ENCODE measurements at regions not wholly inside any gene's neighbourhood (a gene's known extent, or its start where the extent isn't known, plus 50 kb on each side); places are given as distances from the start of the nearest gene placed in this dataset.

DNA sequence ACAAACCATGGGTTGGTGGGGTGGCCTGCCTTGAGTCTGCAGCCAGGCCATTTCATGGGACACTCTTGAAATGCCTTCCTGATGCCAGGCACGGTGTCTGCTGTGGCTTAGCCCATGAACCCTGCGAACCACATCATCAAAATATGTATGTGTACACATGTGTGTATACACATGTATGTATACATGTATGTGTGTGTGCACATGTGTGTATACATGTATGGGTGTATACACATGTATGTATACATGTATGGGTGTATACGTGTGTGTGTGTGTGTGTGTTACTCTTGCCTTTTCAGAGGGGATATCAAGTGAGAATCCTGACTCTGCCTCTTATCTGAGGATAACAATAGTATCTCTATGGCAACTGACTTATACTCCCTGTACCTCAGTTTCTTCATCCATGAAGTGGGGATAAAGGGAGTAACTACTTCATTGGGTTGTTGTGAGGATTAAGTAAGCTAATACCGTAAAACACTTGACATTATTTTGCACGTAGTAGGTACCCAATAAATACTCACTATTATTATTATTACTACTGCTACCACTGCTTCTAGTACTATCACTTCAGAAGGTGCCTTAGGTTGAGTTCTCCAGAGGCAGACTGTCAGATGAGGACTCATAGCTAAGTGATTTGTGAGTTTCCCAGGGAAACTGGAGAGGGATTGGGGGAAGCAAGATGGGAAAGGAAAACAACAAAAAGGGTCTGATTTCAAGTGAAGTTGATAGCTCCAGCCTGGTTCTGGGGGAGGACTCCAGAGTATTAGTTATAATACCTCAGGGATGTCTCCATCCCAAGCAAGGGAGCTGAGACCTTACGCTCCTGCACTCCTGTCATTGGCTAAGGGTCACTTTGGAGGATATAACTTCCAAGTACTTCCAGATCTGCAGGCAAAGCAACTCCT is 110.5 kb downstream of the VEGFA start:
- no peaks in the 10 kb centered on the region for H3K4me1 ChIP-seq (ENCODE audit: control insufficient read depth in 1 of 2, insufficient read depth in 1 of 2, low read depth in 1 of 2, low read length in 1 of 2)
- no peak overlapping the region for H3K27ac ChIP-seq
- H3K36me3 ChIP-seq = no peaks in the 10 kb centered on the region
- TF ChIP-seq, protein P1, sequence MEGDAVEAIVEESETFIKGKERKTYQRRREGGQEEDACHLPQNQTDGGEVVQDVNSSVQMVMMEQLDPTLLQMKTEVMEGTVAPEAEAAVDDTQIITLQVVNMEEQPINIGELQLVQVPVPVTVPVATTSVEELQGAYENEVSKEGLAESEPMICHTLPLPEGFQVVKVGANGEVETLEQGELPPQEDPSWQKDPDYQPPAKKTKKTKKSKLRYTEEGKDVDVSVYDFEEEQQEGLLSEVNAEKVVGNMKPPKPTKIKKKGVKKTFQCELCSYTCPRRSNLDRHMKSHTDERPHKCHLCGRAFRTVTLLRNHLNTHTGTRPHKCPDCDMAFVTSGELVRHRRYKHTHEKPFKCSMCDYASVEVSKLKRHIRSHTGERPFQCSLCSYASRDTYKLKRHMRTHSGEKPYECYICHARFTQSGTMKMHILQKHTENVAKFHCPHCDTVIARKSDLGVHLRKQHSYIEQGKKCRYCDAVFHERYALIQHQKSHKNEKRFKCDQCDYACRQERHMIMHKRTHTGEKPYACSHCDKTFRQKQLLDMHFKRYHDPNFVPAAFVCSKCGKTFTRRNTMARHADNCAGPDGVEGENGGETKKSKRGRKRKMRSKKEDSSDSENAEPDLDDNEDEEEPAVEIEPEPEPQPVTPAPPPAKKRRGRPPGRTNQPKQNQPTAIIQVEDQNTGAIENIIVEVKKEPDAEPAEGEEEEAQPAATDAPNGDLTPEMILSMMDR (IDR thresholded peaks at IDR 0.05) = no peak
- H3K27me3 ChIP-seq = no peaks in the 10 kb centered on the region
- H3K4me3 ChIP-seq (ENCODE audit: low read depth in 1 of 2, low read length in 1 of 2) = no peak overlapping the region
- no peaks in the 10 kb centered on the region for H3K9me3 ChIP-seq

DNA sequence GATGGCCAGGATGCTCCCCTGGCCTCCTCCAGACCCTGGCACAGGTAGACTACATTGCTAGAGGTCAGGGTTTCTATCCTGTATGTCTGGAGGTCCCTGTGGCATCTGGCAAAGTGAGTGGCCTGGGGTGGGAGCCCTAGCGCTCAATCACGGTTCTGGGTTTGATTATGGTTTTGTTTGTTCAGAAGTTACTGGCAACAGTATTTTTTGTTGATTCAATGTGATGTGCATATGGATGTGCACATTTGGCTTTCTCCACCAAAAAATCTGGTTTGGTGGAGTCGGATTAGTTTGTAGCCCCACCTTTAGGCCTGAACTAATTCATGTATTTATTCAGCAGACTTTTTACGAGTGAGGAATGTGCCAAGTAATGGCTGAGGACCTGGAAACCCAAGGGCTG is 109.7 kb downstream of the VEGFA start:
- Histone ChIP-seq H3K27me3 (no peaks in the 10 kb centered on the region), H3K4me3 (ENCODE audit: low read depth in 1 of 2, low read length in 1 of 2) (no peak overlapping the region), H3K9me3 (no peaks in the 10 kb centered on the region), H3K4me1 (ENCODE audit: control insufficient read depth in 1 of 2, insufficient read depth in 1 of 2, low read depth in 1 of 2, low read length in 1 of 2) (no peaks in the 10 kb centered on the region), H3K36me3 (no peaks in the 10 kb centered on the region), H3K27ac (no peak overlapping the region)
- TF ChIP-seq, protein P1 (IDR thresholded peaks at IDR 0.05) = no peak

DNA sequence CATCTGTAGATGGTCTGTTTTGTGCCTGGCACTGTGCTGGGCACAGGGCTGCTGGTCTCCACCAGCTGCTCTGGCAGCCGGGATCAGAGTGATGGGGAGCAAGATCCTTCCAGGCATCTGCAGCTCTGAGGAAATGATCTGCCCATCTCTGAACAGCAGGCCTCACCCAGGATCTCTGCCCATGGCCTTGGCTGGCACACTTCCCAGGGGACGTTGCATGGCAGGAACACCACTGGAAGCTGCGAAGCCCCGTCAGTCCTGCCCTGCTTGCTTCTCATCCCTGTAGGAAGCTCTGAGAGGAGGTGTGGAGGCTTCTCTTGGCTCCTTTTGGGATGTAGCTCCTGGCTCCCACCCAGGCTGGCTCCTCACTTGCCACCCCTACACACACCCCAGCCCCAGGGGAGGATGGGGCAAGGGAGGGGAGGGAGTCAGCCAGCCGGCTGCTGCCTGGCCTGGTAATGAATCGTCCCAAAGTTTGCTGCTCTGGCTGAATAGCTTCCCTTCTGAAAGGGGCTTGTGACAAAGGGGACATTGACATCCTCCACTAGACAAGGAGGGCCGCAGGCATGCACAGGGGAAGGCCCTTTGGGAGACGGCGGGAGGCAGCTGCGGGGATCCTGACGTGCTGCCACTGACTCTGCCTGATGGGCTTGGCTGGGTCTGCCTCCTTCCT is 108.9 kb downstream of the VEGFA start:
- H3K4me3 ChIP-seq (ENCODE audit: low read depth in 1 of 2, low read length in 1 of 2) = no peak overlapping the region
- TF ChIP-seq, protein P1 (IDR thresholded peaks at IDR 0.05) = no peak
- no peaks in the 10 kb centered on the region for H3K4me1 ChIP-seq (ENCODE audit: control insufficient read depth in 1 of 2, insufficient read depth in 1 of 2, low read depth in 1 of 2, low read length in 1 of 2)
- no peak overlapping the region for H3K27ac ChIP-seq
- no peaks in the 10 kb centered on the region for H3K36me3 ChIP-seq
- no peaks in the 10 kb centered on the region for H3K9me3 ChIP-seq
- H3K27me3 ChIP-seq = no peaks in the 10 kb centered on the region

DNA sequence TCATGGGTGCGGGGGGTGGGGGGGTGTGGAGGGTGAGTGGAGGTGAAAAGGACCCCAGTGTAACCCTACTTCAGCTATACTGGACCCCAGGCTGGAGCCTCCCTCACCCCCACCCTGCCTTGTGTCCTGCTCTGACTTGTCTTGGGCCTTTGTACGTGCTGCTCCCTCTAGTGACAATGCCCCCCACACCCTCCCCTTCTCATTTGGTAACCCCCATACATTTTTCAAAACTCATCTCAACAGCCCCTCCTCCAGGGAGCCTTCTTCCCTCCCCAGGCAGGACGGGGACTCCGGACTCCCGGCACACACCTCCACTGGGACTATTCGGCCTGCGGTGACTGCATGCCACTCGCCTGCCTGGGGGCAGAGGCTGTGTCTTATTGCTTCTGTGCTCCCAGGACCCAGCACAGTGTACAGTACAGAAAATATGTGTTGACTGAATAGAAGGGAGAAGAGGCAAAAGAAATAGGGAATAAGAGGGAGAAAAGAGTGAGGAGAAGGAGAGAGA is 108.2 kb downstream of the VEGFA start:
- H3K9me3 ChIP-seq = no peaks in the 10 kb centered on the region
- H3K4me3 ChIP-seq (ENCODE audit: low read depth in 1 of 2, low read length in 1 of 2) = no peak overlapping the region
- TF ChIP-seq, protein P1 (IDR thresholded peaks at IDR 0.05) = no peak
- no peaks in the 10 kb centered on the region for H3K4me1 ChIP-seq (ENCODE audit: control insufficient read depth in 1 of 2, insufficient read depth in 1 of 2, low read depth in 1 of 2, low read length in 1 of 2)
- no peak overlapping the region for H3K27ac ChIP-seq
- no peaks in the 10 kb centered on the region for H3K27me3 ChIP-seq
- H3K36me3 ChIP-seq = no peaks in the 10 kb centered on the region

DNA sequence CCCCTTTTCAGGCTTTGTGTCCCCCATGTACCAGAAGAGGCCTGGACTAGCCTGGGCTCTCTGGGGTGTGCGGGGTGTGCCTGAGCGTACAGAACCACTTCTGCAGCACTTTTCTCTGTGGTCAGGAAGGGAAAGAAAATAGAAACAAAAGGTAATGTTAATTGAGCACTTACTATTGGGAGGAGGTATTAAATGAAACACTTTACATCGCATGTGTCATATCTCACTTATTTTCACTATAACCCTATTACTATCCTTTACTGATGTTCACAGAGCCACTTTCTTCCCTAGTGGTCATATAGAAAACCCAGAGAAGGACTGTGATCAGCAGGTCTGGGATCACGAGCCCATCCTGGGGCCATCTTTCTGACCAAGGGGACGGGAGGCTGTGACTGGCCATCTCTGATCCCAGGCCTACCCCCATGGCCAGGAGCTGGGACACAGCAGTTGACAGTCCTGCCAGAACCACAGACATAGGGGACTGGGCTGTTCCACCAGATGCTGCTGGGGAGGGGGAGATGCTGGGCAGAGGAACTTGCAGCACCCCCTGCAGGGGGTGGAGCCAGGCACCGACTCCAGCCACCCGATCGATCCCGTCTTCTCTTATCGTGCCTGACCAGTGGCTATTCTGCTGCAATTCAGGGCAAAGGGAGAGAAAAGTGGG is 107.6 kb downstream of the VEGFA start:
- Histone ChIP-seq H3K9me3 (no peaks in the 10 kb centered on the region), H3K4me1 (ENCODE audit: control insufficient read depth in 1 of 2, insufficient read depth in 1 of 2, low read depth in 1 of 2, low read length in 1 of 2) (no peaks in the 10 kb centered on the region), H3K36me3 (no peaks in the 10 kb centered on the region), H3K4me3 (ENCODE audit: low read depth in 1 of 2, low read length in 1 of 2) (no peak overlapping the region), H3K27me3 (no peaks in the 10 kb centered on the region), H3K27ac (no peak overlapping the region)
- TF ChIP-seq, protein P1 (IDR thresholded peaks at IDR 0.05) = no peak

Data from neutrophil (primary cell).